Uterus (tissue), 3 donors: ENCODE measurements at regions not wholly inside any gene's neighbourhood (a gene's known extent, or its start where the extent isn't known, plus 50 kb on each side); places are given as distances from the start of the nearest gene placed in this dataset.

Experiments
- DNase-seq, 2 donors: peaks; one replicate each; pipeline ENCODE4 v3.0.0-alpha.2; 2019 to 2020
- H3K27ac ChIP-seq, 2 donors: fragments of 200-600 bp; sonication (generic); 1 replicate in 1 of 2; 2 replicates in 1 of 2; pipeline ENCODE4 v1.5.1; 2016 to 2018
- H3K27me3 ChIP-seq, 2 donors: fragments of 200-600 bp; sonication (generic); one replicate each; pipeline ENCODE4 v1.5.1; 2018 to 2019; ENCODE audit warnings: control low read depth in 1 of 2
- H3K36me3 ChIP-seq, 2 donors: fragments of 200-600 bp; sonication (generic); one replicate each; pipeline ENCODE4 v1.5.1; 2019; ENCODE audit warnings: control low read depth in 1 of 2
- H3K4me1 ChIP-seq, 2 donors: fragments of 200-600 bp; sonication (generic); one replicate each; pipeline ENCODE4 v1.5.1; 2018 to 2019; ENCODE audit warnings: control low read depth in 1 of 2
- H3K4me3 ChIP-seq, 2 donors: fragments of 200-600 bp; sonication (generic); 1 replicate in 1 of 2; 2 replicates in 1 of 2; pipeline ENCODE4 v1.5.1; 2018 to 2019; ENCODE audit warnings: mild to moderate bottlenecking in 1 of 2
- H3K9me3 ChIP-seq, 2 donors: fragments of 200-600 bp; sonication (generic); one replicate each; pipeline ENCODE4 v1.5.1; 2019; ENCODE audit warnings: control low read depth in 1 of 2
- POLR2A ChIP-seq, 2 donors: fragments of 450-650 bp; IDR thresholded peaks; one replicate each; pipeline ENCODE4 v1.6.1; 2016; ENCODE audit warnings: antibody characterized with exemption in 2 of 2, mild to moderate bottlenecking in 1 of 2, moderate library complexity in 1 of 2
- intact Hi-C: fragments of 100-400 bp; cut with DNase I; formaldehyde crosslinking; loops from one replicate; pipeline ENCODE4 v1.15.1; 2023; ENCODE audit warnings: low total_unique reads
- TF ChIP-seq, protein P1 (sequence below), 4 experiments: fragments of 200-600 bp in 2 of 4; fragments of 450-650 bp in 2 of 4; sonication (generic) in 2 of 4; IDR thresholded peaks; one replicate each; pipeline ENCODE4 v1.5.1; 2016 to 2019; ENCODE audit warnings: antibody characterized with exemption in 4 of 4, mild to moderate bottlenecking in 2 of 4, moderate library complexity in 1 of 4
- donor health status: DM: yes; HTN: yes; CAD: no.

DNA sequence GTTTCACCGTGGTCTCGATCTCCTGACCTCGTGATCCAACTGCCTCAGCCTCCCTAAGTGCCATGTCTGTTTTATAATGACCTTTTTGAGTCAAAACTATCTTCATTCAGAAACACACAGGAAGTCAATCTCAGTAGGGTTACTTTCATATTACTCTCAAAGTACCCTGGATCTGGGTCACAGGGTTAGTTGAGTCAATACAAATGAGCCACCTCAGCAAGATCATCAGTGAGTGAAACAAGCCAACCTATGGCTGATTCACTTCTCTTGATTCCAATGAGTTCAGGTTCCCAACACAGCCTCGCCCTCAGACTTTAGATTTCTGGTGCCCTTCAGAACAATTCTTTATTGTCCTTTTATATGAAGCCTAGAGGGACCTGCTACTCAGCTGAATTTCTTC, 76.9 kb downstream of the ZC3H11B start:
- H3K9me3 ChIP-seq, result no peaks in the 10 kb centered on the region

DNA sequence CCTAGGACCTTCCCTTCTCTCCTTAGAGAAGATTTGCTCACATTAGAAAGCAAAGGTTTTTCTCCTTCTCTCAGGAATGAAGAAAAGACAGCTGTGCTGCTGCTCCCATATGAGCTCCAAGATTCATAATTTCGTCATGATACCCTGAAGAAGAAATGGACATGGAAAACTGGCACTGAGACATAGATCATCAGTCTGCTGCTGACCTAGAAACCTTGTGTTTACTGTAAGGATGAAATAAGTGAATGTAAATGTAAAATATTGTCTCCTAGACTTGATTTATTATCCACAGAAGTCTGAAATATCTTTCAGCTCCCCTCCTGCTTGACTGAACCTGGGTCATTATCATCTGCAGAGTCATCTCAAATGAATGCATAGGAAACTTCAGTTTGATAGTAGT, 77.9 kb downstream of the ZC3H11B start:
- H3K27ac ChIP-seq, result no peak overlapping the region
- no peaks in the 10 kb centered on the region for H3K9me3 ChIP-seq
- H3K36me3 ChIP-seq, result no peaks in the 10 kb centered on the region
- no peaks in the 10 kb centered on the region for H3K27me3 ChIP-seq
- DNase-seq, result no peak
- TF ChIP-seq, protein P1, sequence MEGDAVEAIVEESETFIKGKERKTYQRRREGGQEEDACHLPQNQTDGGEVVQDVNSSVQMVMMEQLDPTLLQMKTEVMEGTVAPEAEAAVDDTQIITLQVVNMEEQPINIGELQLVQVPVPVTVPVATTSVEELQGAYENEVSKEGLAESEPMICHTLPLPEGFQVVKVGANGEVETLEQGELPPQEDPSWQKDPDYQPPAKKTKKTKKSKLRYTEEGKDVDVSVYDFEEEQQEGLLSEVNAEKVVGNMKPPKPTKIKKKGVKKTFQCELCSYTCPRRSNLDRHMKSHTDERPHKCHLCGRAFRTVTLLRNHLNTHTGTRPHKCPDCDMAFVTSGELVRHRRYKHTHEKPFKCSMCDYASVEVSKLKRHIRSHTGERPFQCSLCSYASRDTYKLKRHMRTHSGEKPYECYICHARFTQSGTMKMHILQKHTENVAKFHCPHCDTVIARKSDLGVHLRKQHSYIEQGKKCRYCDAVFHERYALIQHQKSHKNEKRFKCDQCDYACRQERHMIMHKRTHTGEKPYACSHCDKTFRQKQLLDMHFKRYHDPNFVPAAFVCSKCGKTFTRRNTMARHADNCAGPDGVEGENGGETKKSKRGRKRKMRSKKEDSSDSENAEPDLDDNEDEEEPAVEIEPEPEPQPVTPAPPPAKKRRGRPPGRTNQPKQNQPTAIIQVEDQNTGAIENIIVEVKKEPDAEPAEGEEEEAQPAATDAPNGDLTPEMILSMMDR (IDR thresholded peaks at IDR 0.05), result no peak
- no peak for TF ChIP-seq POLR2A (IDR thresholded peaks at IDR 0.05)
- no peaks in the 10 kb centered on the region for H3K4me1 ChIP-seq
- intact Hi-C loops, result no loop called here
- no peak overlapping the region for H3K4me3 ChIP-seq

More for the DNA sequence above, 76.9 kb downstream of the ZC3H11B start:
- no peak for DNase-seq
- Histone ChIP-seq H3K4me3 (no peak overlapping the region), H3K27ac (no peak overlapping the region), H3K4me1 (no peaks in the 10 kb centered on the region), H3K36me3 (no peaks in the 10 kb centered on the region), H3K27me3 (no peaks in the 10 kb centered on the region)
- TF ChIP-seq, protein P1 (IDR thresholded peaks at IDR 0.05), result no peak
- TF ChIP-seq POLR2A (IDR thresholded peaks at IDR 0.05), result no peak
- intact Hi-C loops, result no loop called here

DNA sequence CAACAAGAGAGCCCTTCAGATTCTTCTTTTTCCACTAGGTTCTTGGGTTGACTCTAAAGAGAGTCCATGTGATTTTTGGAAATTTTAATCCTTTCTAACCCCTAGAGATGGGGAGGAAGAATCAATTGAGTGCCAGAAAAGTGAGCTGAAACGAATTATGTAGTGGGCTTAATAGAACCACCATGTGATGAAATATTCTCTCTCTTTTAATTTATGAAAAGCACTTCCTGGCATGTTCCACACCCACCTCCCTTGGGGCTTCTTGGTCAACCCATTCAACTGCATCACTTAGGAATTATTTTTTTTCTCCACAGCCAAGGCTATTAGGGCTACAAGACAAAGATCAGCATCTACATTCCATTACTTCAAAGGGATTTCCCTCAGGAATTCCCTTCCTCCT, 79.6 kb downstream of the ZC3H11B start:
- H3K27me3 ChIP-seq, result no peaks in the 10 kb centered on the region
- H3K27ac ChIP-seq, result no peak overlapping the region
- no peaks in the 10 kb centered on the region for H3K4me1 ChIP-seq
- no peak overlapping the region for H3K4me3 ChIP-seq
- no peak for DNase-seq
- H3K9me3 ChIP-seq, result no peaks in the 10 kb centered on the region
- TF ChIP-seq, protein P1 (IDR thresholded peaks at IDR 0.05), result no peak
- TF ChIP-seq POLR2A (IDR thresholded peaks at IDR 0.05), result no peak
- H3K36me3 ChIP-seq, result no peaks in the 10 kb centered on the region
- intact Hi-C loops, result no loop called here

DNA sequence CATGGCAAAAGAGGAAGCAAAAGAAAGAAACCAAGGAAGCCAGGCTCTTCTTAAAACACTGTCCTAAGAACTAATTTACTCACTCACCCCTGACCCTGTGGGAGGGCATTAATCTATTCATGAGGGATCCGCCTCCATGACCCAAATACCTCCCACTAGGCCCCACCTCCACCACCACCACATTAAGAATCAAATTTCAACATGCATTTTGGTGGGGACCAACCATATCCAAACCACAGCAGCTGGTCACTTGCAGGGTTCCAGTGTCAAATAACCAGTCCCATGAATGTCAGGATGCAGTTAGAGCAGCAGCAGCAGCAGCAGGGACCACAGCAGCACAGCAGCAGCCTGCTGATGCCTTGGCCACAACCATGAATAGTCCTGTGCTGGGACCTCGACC, 83.8 kb downstream of the ZC3H11B start:
- no peaks in the 10 kb centered on the region for H3K27me3 ChIP-seq
- no peak overlapping the region for H3K4me3 ChIP-seq
- H3K9me3 ChIP-seq, result no peaks in the 10 kb centered on the region
- no peak overlapping the region for H3K27ac ChIP-seq
- DNase-seq, result no peak
- H3K36me3 ChIP-seq, result no peaks in the 10 kb centered on the region
- no peaks in the 10 kb centered on the region for H3K4me1 ChIP-seq
- TF ChIP-seq, protein P1 (IDR thresholded peaks at IDR 0.05), result no peak
- no peak for TF ChIP-seq POLR2A (IDR thresholded peaks at IDR 0.05)
- intact Hi-C loops, result no loop called here

DNA sequence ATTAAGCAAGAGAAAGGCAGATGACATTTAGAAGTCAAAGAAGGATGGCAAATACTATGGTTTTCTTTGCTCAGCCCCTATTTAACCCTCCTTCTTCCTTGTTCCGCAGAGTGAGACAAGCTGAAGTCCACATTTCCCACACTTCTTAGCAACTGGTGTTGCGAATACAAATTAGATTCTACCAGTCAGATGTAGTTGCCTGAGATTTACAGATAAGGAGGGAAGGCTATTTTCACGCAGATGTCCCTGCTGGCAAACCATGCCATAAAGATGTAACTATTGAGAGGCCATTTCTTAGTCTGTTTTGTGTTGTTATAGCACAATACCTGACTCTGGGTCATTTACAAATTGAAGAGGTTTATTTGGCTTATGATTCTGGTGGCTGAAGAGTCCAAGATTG, 84.3 kb downstream of the ZC3H11B start:
- intact Hi-C loops, result no loop called here
- Histone ChIP-seq H3K9me3 (no peaks in the 10 kb centered on the region), H3K27me3 (no peaks in the 10 kb centered on the region), H3K4me3 (no peak overlapping the region), H3K4me1 (no peaks in the 10 kb centered on the region), H3K36me3 (no peaks in the 10 kb centered on the region), H3K27ac (no peak overlapping the region)
- no peak for DNase-seq
- TF ChIP-seq, protein P1 (IDR thresholded peaks at IDR 0.05), result no peak
- no peak for TF ChIP-seq POLR2A (IDR thresholded peaks at IDR 0.05)
